HepG2 (cell line): ENCODE measurements at regions not wholly inside any gene's neighbourhood (a gene's known extent, or its start where the extent isn't known, plus 50 kb on each side); places are given as distances from the start of the nearest gene placed in this dataset.

Source experiments
- ATAC-seq: fragments of 200-7000 bp; cut with Tn5 transposase; 3 replicates; pipeline ENCODE4 v1.9.1; 2020; ENCODE audit warnings: mild to moderate bottlenecking, moderate library complexity
- BruUV-seq: library from RNA; stranded (reverse); fragments of 400-500 nt; replicated peaks from 2 replicates; lab custom pipeline; 2021; lab: Mats Ljungman, UMichigan
- CTCF ChIA-PET: fragments of 300-600 bp; formaldehyde crosslinking; extraction: SDS; loops from one replicate; lab custom pipeline; 2021; ENCODE audit warnings: low total read pairs, inconsistent platforms, low intra/inter-chr PET ratio; lab: Yijun Ruan, JAX
- POLR2A ChIA-PET: fragments of 350-600 bp; sonication (Branson Sonifier 250); formaldehyde crosslinking; loops from one replicate; lab custom pipeline; 2020; ENCODE audit warnings: antibody characterized with exemption, inconsistent platforms; lab: Yijun Ruan, JAX
- DNase-seq: peaks from one replicate; pipeline ENCODE4 v3.0.0-alpha.2; 2015; ENCODE audit warnings: low spot score
- FAIRE-seq: peaks from 3 replicates; lab custom pipeline; 2011; peaks lifted over from hg19 to GRCh38; lab: Jason Lieb, UNC
- H2AFZ ChIP-seq: one replicate; pipeline ENCODE4 v1.6.1; 2011; ENCODE audit warnings: low read length, inconsistent platforms
- H3K27ac ChIP-seq: fragments of 300-600 bp; 3 replicates; pipeline ENCODE4 v1.8.0; 2011; ENCODE audit warnings: mixed run types, mild to moderate bottlenecking, mixed read lengths, low read length, inconsistent platforms; ENCODE audit not compliant: insufficient read depth; ENCODE audit errors: extremely low read length
- H3K27me3 ChIP-seq, 2 experiments: fragments of 200-600 bp in 1 of 2; 2 replicates in 1 of 2; 3 replicates in 1 of 2; pipeline versions ENCODE4 v1.6.0 to v1.8.0; 2011; ENCODE audit warnings: low read length in 2 of 2, mild to moderate bottlenecking in 2 of 2, moderate library complexity in 2 of 2, inconsistent platforms in 1 of 2; ENCODE audit not compliant: insufficient read depth in 2 of 2, control insufficient read depth in 1 of 2
- H3K36me3 ChIP-seq, 2 experiments: fragments of 200-600 bp in 1 of 2; replicated peaks in 1 of 2; 2 replicates in 1 of 2; 3 replicates in 1 of 2; pipeline versions ENCODE4 v1.5.1 to v1.8.0; 2011; ENCODE audit warnings: low read length in 2 of 2, inconsistent platforms in 1 of 2; ENCODE audit not compliant: insufficient read depth in 2 of 2, control insufficient read depth in 1 of 2
- H3K4me1 ChIP-seq: 2 replicates; pipeline ENCODE4 v1.5.1; 2012; ENCODE audit warnings: low read length, inconsistent platforms; ENCODE audit not compliant: insufficient read depth
- H3K4me2 ChIP-seq: 2 replicates; pipeline ENCODE4 v1.6.0; 2011; ENCODE audit warnings: low read depth, low read length, inconsistent platforms
- H3K4me3 ChIP-seq, 3 experiments: fragments of 200-600 bp in 1 of 3; sonication (generic), shearing (Covaris generic) in 1 of 3; replicated peaks in 1 of 3; 2 replicates each; pipeline ENCODE4 v1.5.1; 2011 to 2016; ENCODE audit warnings: low read length in 3 of 3, inconsistent platforms in 2 of 3, low read depth in 2 of 3, mild to moderate bottlenecking in 2 of 3, control low read depth in 1 of 3, mixed read lengths in 1 of 3; ENCODE audit not compliant: insufficient read depth in 1 of 3
- H3K79me2 ChIP-seq: one replicate; pipeline ENCODE4 v1.6.1; 2011; ENCODE audit warnings: low read length, inconsistent platforms; ENCODE audit not compliant: insufficient read depth
- H3K9ac ChIP-seq: 2 replicates; pipeline ENCODE4 v1.6.0; 2011; ENCODE audit warnings: mild to moderate bottlenecking, low read depth, low read length, inconsistent platforms; ENCODE audit not compliant: insufficient read depth
- H3K9me3 ChIP-seq: 2 replicates; pipeline ENCODE4 v1.5.1; 2012; ENCODE audit warnings: mild to moderate bottlenecking, low read length
- H4K20me1 ChIP-seq: 2 replicates; pipeline ENCODE4 v1.6.0; 2011; ENCODE audit warnings: inconsistent platforms, mild to moderate bottlenecking, low read length, moderate library complexity; ENCODE audit not compliant: insufficient read depth
- ETV6 ChIP-seq: sonication (generic); formaldehyde crosslinking; conservative IDR thresholded peaks from 2 replicates; pipeline ENCODE4 v1.4.0; 2020; ENCODE audit warnings: missing genetic modification reagents
- HMG20A ChIP-seq: IDR thresholded peaks from 2 replicates; pipeline ENCODE4 v1.6.1; 2016; ENCODE audit warnings: borderline replicate concordance
- HNRNPLL ChIP-seq: fragments of 200-400 bp; formaldehyde crosslinking; IDR thresholded peaks from 2 replicates; pipeline ENCODE4 v1.6.1; 2017; ENCODE audit warnings: mild to moderate bottlenecking, low read depth, low read length; ENCODE audit not compliant: poor library complexity, severe bottlenecking
- KMT2B ChIP-seq: IDR thresholded peaks from 2 replicates; pipeline ENCODE4 v1.6.1; 2016; ENCODE audit warnings: missing genetic modification reagents, missing compliant biosample characterization
- MBNL3 ChIP-seq: fragments of 250-450 bp; sonication (Bioruptor Pico); conservative IDR thresholded peaks from 2 replicates; pipeline ENCODE4 v1.8.0; 2022; ENCODE audit warnings: mild to moderate bottlenecking, inconsistent platforms
- PLSCR1 ChIP-seq: sonication (generic); formaldehyde crosslinking; IDR thresholded peaks from 2 replicates; pipeline ENCODE4 v1.5.0; 2020; ENCODE audit warnings: missing genetic modification reagents, mild to moderate bottlenecking, borderline replicate concordance
- PRDM4 ChIP-seq: sonication (generic); formaldehyde crosslinking; IDR thresholded peaks from 2 replicates; pipeline ENCODE4 v1.9.0; 2021; ENCODE audit warnings: missing genetic modification reagents, borderline replicate concordance
- RBAK ChIP-seq: sonication (generic); formaldehyde crosslinking; IDR thresholded peaks from 2 replicates; pipeline ENCODE4 v1.5.1; 2020; ENCODE audit warnings: mild to moderate bottlenecking, missing genetic modification reagents
- ZFX ChIP-seq: sonication (generic); formaldehyde crosslinking; IDR thresholded peaks from 2 replicates; pipeline ENCODE4 v1.4.0; 2020; ENCODE audit warnings: mild to moderate bottlenecking, low read depth, missing genetic modification reagents, moderate library complexity
- ZNF232 ChIP-seq: sonication (generic); formaldehyde crosslinking; IDR thresholded peaks from 2 replicates; pipeline ENCODE4 v1.4.0; 2020; ENCODE audit warnings: missing genetic modification reagents, borderline replicate concordance
- ZNF326 ChIP-seq: sonication (generic); formaldehyde crosslinking; IDR thresholded peaks from 2 replicates; pipeline ENCODE4 v1.4.0; 2020; ENCODE audit warnings: missing genetic modification reagents, borderline replicate concordance
- ZNF354B ChIP-seq: sonication (generic); formaldehyde crosslinking; IDR thresholded peaks from 2 replicates; pipeline ENCODE4 v1.8.0; 2022; ENCODE audit warnings: mild to moderate bottlenecking, missing genetic modification reagents
- ZNF841 ChIP-seq: sonication (generic); formaldehyde crosslinking; IDR thresholded peaks from 2 replicates; pipeline ENCODE4 v1.8.1; 2023; ENCODE audit warnings: missing genetic modification reagents, borderline replicate concordance
- ZNF878 ChIP-seq: sonication (generic); formaldehyde crosslinking; IDR thresholded peaks from 2 replicates; pipeline ENCODE4 v1.8.1; 2023; ENCODE audit warnings: mild to moderate bottlenecking, missing genetic modification reagents, moderate library complexity
- WGBS: methylation state at CpG from one replicate; pipeline ENCODE4 v1.1.6; 2017; ENCODE audit warnings: low lambda C conversion rate; 5-methylcytosine and 5-hydroxymethylcytosine counted together
- in situ Hi-C: cut with HindIII; loops from 2 replicates; pipeline ENCODE4 v1.10.0; 2017; ENCODE audit warnings: low pct_unique_long_range_greater_than_20kb; ENCODE audit not compliant: extremely low pct_ligation_motif_present
- intact Hi-C: fragments of 100-400 bp; cut with micrococcal nuclease; formaldehyde crosslinking; loops from one replicate; pipeline ENCODE4 v1.10.0; 2022; ENCODE audit not compliant: unreplicated experiment
- TF ChIP-seq, protein P1 (sequence below): IDR thresholded peaks from 2 replicates; pipeline ENCODE4 v1.6.1; 2016; ENCODE audit warnings: missing compliant biosample characterization, missing genetic modification reagents, borderline replicate concordance
- TF ChIP-seq, protein P2 (sequence below): IDR thresholded peaks from 2 replicates; pipeline ENCODE4 v1.6.1; 2016; ENCODE audit warnings: low read depth, borderline replicate concordance
- TF ChIP-seq, protein P3 (sequence below): sonication (generic); formaldehyde crosslinking; IDR thresholded peaks from 2 replicates; pipeline ENCODE4 v1.4.0; 2020; ENCODE audit warnings: low read depth, mild to moderate bottlenecking, missing genetic modification reagents

DNA sequence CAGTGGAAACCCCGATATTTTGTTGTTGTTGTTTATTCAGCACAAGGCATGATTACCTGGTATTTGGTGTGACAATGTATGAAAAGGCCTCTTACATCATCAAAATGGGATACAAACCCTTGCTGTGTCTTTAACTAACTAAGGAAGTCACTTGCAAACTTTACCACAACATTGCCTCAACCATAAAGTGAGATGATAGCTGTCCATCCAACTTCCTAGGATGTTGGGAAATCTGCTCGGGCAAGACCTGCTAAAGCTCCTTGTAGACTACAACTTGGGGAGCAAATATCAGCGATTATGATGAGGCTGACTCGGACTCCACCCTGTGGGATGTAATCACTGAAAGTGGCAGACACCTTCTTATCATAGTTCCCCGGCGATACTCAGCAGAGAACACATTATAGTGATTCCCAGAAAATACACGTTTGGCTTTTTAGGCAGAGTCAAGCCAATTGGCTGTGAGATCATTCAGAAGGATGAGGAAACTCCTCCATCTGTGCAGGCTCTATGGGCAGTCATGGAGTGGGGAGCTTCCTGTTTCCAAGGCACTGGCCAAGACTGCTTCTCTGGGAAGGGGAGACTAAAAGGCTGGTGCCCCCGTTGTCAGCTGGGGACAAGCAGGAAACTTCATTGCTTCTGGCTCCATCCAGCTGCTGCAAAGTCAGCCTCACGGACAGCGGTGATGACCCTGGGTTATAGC is 289.0 kb downstream of the RNF144A start:
- WGBS: 45% methylated on average over 9 of the region's 10 CpGs
- intact Hi-C loops: no loop called here
- in situ Hi-C loops: loop anchor here (10.0 kb wide), 1 partner anchor 169 kb away; no protein-coding TSS in a partner anchor

More for the DNA sequence above, 289.0 kb downstream of the RNF144A start:
- no peaks in the 10 kb centered on the region for H3K79me2 ChIP-seq
- TF ChIP-seq HMG20A (CRISPR knock-in tag) (no peak), RBAK (CRISPR knock-in tag) (no peak), PLSCR1 (CRISPR knock-in tag) (no peak), PRDM4 (CRISPR knock-in tag) (no peak), ZNF841 (no peak), ZNF232 (no peak), ETV6 (CRISPR knock-in tag) (no peak), ZFX (CRISPR knock-in tag) (no peak), ZNF878 (CRISPR knock-in tag) (no peak), KMT2B (CRISPR knock-in tag) (no peak), MBNL3 (CRISPR knock-in tag) (no peak), HNRNPLL (no peak), ZNF326 (no peak), ZNF354B (no peak)
- TF ChIP-seq, protein P1, sequence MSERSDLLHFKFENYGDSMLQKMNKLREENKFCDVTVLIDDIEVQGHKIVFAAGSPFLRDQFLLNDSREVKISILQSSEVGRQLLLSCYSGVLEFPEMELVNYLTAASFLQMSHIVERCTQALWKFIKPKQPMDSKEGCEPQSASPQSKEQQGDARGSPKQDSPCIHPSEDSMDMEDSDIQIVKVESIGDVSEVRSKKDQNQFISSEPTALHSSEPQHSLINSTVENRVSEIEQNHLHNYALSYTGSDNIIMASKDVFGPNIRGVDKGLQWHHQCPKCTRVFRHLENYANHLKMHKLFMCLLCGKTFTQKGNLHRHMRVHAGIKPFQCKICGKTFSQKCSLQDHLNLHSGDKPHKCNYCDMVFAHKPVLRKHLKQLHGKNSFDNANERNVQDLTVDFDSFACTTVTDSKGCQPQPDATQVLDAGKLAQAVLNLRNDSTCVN (CRISPR knock-in tag): no peak
- TF ChIP-seq, protein P2, sequence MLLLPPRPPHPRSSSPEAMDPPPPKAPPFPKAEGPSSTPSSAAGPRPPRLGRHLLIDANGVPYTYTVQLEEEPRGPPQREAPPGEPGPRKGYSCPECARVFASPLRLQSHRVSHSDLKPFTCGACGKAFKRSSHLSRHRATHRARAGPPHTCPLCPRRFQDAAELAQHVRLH (CRISPR knock-in tag): no peak
- TF ChIP-seq, protein P3, sequence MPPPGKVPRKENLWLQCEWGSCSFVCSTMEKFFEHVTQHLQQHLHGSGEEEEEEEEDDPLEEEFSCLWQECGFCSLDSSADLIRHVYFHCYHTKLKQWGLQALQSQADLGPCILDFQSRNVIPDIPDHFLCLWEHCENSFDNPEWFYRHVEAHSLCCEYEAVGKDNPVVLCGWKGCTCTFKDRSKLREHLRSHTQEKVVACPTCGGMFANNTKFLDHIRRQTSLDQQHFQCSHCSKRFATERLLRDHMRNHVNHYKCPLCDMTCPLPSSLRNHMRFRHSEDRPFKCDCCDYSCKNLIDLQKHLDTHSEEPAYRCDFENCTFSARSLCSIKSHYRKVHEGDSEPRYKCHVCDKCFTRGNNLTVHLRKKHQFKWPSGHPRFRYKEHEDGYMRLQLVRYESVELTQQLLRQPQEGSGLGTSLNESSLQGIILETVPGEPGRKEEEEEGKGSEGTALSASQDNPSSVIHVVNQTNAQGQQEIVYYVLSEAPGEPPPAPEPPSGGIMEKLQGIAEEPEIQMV (CRISPR knock-in tag): no peak
- TF ChIP-seq, all 625 proteins: peak for 0
- ChIA-PET POLR2A (no interaction called here), CTCF (no interaction called here)
- Histone ChIP-seq H4K20me1 (no peaks in the 10 kb centered on the region), H3K27me3 (no peaks in the 10 kb centered on the region), H3K4me2 (no peak overlapping the region), H3K27ac (no peak overlapping the region), H3K9me3 (no peaks in the 10 kb centered on the region), H3K4me3 (no peak overlapping the region), H3K36me3 (no peaks in the 10 kb centered on the region), H3K4me1 (no peaks in the 10 kb centered on the region), H3K9ac (no peak overlapping the region), H2AFZ (no peak overlapping the region)
- DNase-seq (no peak), FAIRE-seq (no peak), ATAC-seq (no peak)
- no TSS peak for BruUV-seq
